Tibial nerve (tissue), 4 donors: ENCODE measurements at regions not wholly inside any gene's neighbourhood (a gene's known extent, or its start where the extent isn't known, plus 50 kb on each side); places are given as distances from the start of the nearest gene placed in this dataset.

Source experiments
- DNase-seq, 2 donors: peaks; one replicate each; pipeline ENCODE4 v3.0.0-alpha.2; 2019; ENCODE audit warnings: low spot score in 2 of 2
- H3K27ac ChIP-seq, 4 donors: fragments of 200-600 bp; sonication (generic) in 3 of 4; one replicate each; pipeline ENCODE4 v1.5.1; 2017 to 2019; ENCODE audit warnings: mild to moderate bottlenecking in 1 of 4
- H3K27me3 ChIP-seq, 2 donors: fragments of 200-600 bp; sonication (generic) in 1 of 2; one replicate each; pipeline versions ENCODE4 v1.5.1 to v1.6.0; 2017 to 2019
- H3K36me3 ChIP-seq, 3 donors: fragments of 200-600 bp; sonication (generic); one replicate each; pipeline ENCODE4 v1.5.1; 2018 to 2019
- H3K4me1 ChIP-seq, 4 donors: fragments of 200-600 bp; sonication (generic) in 3 of 4; one replicate each; pipeline ENCODE4 v1.5.1; 2017 to 2019
- H3K4me3 ChIP-seq, 4 donors: fragments of 200-600 bp; sonication (generic) in 3 of 4; one replicate each; pipeline ENCODE4 v1.5.1; 2017 to 2019; ENCODE audit warnings: mild to moderate bottlenecking in 1 of 4, moderate library complexity in 1 of 4
- H3K9me3 ChIP-seq, 4 donors: fragments of 200-600 bp; sonication (generic) in 3 of 4; one replicate each; pipeline ENCODE4 v1.5.1; 2017 to 2019
- EP300 ChIP-seq, 2 donors: sonication (generic); formaldehyde crosslinking; IDR thresholded peaks; one replicate each; pipeline ENCODE4 v1.6.1; 2017; ENCODE audit warnings: antibody characterized with exemption in 2 of 2, mild to moderate bottlenecking in 1 of 2
- POLR2A ChIP-seq, 2 donors: fragments of 450-650 bp; IDR thresholded peaks; one replicate each; pipeline ENCODE4 v1.6.1; 2017; ENCODE audit warnings: antibody characterized with exemption in 2 of 2, mild to moderate bottlenecking in 2 of 2, moderate library complexity in 2 of 2
- WGBS, 2 donors: methylation state at CpG; one replicate each; pipeline ENCODE4 v1.1.5; 2018; 5-methylcytosine and 5-hydroxymethylcytosine counted together
- TF ChIP-seq, protein P1 (sequence below), 5 experiments: fragments of 200-600 bp in 3 of 5; fragments of 450-650 bp in 2 of 5; sonication (generic) in 3 of 5; IDR thresholded peaks; one replicate each; pipeline ENCODE4 v1.5.1; 2016 to 2019; ENCODE audit warnings: antibody characterized with exemption in 5 of 5, mild to moderate bottlenecking in 3 of 5, moderate library complexity in 2 of 5

DNA sequence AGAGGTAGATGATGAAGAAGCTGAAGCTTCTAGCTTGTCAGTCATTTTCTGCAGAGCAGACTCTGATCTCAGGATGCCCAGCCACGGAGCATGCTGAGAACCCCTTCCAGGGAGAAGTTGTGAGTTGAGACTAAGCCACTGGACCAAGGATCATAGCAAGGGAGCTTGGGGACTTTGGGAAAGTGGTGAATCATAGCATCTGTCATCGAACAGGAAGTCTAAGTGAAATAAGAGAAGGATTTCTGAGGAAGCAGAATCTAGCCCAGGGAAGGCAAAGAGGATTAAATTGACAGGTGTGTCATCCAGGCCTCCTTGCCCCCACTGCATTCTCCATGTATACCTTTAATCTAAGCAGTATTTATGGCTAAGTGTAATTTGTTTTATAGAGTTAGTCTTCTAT, 71.8 kb upstream of the TMEM108 start:
- Histone ChIP-seq H3K9me3 (no peaks in the 10 kb centered on the region), H3K36me3 (no peaks in the 10 kb centered on the region), H3K4me1 (no peaks in the 10 kb centered on the region), H3K4me3 (no peak overlapping the region), H3K27ac (no peak overlapping the region), H3K27me3 (no peaks in the 10 kb centered on the region)
- DNase-seq = no peak
- WGBS, 2 donors = 62 to 70% methylated on average over 2 of the region's 2 CpGs
- TF ChIP-seq POLR2A (IDR thresholded peaks at IDR 0.05) (no peak), EP300 (IDR thresholded peaks at IDR 0.05) (no peak)
- TF ChIP-seq, protein P1, sequence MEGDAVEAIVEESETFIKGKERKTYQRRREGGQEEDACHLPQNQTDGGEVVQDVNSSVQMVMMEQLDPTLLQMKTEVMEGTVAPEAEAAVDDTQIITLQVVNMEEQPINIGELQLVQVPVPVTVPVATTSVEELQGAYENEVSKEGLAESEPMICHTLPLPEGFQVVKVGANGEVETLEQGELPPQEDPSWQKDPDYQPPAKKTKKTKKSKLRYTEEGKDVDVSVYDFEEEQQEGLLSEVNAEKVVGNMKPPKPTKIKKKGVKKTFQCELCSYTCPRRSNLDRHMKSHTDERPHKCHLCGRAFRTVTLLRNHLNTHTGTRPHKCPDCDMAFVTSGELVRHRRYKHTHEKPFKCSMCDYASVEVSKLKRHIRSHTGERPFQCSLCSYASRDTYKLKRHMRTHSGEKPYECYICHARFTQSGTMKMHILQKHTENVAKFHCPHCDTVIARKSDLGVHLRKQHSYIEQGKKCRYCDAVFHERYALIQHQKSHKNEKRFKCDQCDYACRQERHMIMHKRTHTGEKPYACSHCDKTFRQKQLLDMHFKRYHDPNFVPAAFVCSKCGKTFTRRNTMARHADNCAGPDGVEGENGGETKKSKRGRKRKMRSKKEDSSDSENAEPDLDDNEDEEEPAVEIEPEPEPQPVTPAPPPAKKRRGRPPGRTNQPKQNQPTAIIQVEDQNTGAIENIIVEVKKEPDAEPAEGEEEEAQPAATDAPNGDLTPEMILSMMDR (IDR thresholded peaks at IDR 0.05) = no peak

DNA sequence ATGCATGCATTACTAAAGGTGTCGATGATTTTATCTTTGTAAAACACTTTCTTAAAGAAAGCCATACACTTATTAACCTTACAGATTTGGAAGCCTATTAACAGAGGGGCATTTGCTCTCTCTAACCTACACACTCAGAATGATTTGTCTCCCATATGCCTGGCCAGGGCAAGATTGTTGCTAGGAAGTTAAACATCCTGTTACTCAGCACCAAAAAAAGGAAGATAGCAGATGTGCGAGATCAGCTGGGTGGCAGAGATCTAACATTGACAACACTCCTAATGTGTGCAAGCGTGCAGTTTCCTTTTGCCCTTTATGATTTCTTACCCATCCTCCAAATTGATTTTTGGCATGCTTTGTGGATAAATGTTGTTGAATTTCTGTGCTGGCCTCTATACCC, 73.9 kb upstream of the TMEM108 start:
- DNase-seq = no peak
- 63 to 67% methylated on average over 3 of the region's 3 CpGs for WGBS, 2 donors
- H3K36me3 ChIP-seq = no peaks in the 10 kb centered on the region

DNA sequence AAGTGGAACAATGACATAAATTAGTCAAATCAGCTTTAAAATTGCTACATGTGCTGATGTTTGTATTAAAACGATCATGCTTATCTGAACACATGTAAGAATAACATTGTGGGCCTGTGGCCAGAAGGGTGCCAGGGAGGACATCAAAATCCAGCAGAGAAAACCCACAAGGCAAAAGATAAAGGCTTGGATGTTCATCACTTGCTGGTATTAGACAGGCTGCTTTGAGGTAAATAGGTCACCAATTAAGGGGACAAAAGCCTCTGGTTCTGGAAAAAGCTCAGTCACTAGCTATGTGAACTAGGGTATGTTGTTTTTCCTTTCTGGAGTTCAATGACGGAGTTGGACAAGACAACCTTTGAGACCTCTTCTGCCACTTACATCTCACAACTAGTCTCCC, 74.4 kb upstream of the TMEM108 start:
- no peaks in the 10 kb centered on the region for H3K36me3 ChIP-seq
- no peaks in the 10 kb centered on the region for H3K9me3 ChIP-seq
- TF ChIP-seq, protein P1 (IDR thresholded peaks at IDR 0.05) = no peak
- no peak for TF ChIP-seq POLR2A (IDR thresholded peaks at IDR 0.05)
- TF ChIP-seq EP300 (IDR thresholded peaks at IDR 0.05) = no peak
- DNase-seq = no peak
- H3K27ac ChIP-seq = no peak overlapping the region
- H3K27me3 ChIP-seq = no peaks in the 10 kb centered on the region
- H3K4me3 ChIP-seq = no peak overlapping the region
- 28 to 31% methylated on average over 2 of the region's 2 CpGs for WGBS, 2 donors
- no peaks in the 10 kb centered on the region for H3K4me1 ChIP-seq

More for the DNA sequence above, 73.9 kb upstream of the TMEM108 start:
- Histone ChIP-seq H3K9me3 (no peaks in the 10 kb centered on the region), H3K27ac (no peak overlapping the region), H3K4me3 (no peak overlapping the region), H3K27me3 (no peaks in the 10 kb centered on the region), H3K4me1 (no peaks in the 10 kb centered on the region)
- TF ChIP-seq EP300 (IDR thresholded peaks at IDR 0.05) = no peak
- TF ChIP-seq POLR2A (IDR thresholded peaks at IDR 0.05) = no peak
- TF ChIP-seq, protein P1 (IDR thresholded peaks at IDR 0.05) = no peak

DNA sequence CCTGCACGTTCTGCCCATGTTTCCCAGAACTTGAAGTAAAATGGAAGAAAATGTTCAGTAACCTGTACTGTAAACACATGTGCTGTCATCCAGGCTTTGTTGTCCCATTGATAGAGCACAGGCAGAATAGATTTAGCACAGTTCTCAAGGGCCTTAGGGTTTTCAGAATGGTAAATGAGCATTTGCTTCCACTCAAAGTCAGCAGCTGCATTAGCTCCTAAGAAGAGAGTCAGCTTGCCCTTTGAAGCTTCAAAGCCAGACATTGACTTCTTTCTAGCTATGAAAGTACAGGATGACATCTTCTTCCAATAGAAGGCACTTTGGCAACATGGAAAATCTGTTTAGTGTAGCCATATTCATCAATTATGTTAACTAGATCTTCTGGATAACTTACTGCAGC, 76.2 kb upstream of the TMEM108 start:
- Histone ChIP-seq H3K4me1 (no peaks in the 10 kb centered on the region), H3K27me3 (no peaks in the 10 kb centered on the region), H3K4me3 (no peak overlapping the region), H3K36me3 (no peaks in the 10 kb centered on the region), H3K27ac (no peak overlapping the region), H3K9me3 (no peaks in the 10 kb centered on the region)
- WGBS, 2 donors = 94 to 95% methylated on average over 1 of the region's 1 CpG
- no peak for DNase-seq
- TF ChIP-seq, protein P1 (IDR thresholded peaks at IDR 0.05) = no peak
- TF ChIP-seq POLR2A (IDR thresholded peaks at IDR 0.05) (no peak), EP300 (IDR thresholded peaks at IDR 0.05) (no peak)

DNA sequence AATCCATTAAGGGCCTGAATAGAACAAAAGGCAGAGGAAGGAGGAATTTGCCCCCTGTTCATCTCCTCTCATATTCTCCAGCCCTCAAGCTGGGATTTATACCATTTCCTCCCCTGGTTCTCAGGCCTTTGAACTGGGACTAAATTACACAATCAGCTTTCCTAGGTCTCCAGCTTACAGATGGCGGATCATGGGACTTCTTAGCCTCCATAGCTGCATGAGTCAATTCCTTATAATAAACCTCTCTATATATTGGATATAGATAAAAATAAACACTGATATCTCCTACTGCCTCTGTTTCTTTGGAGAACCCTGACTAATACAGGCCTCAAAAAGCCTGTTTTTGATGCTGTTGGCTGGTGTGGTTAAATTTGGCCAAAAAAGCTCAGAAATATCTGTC, 84.5 kb upstream of the TMEM108 start:
- no peak overlapping the region for H3K4me3 ChIP-seq
- no peak for DNase-seq
- WGBS, 2 donors = 72% methylated on average over 1 of the region's 1 CpG
- no peaks in the 10 kb centered on the region for H3K27me3 ChIP-seq
- H3K9me3 ChIP-seq = no peaks in the 10 kb centered on the region
- H3K36me3 ChIP-seq = no peaks in the 10 kb centered on the region
- no peaks in the 10 kb centered on the region for H3K4me1 ChIP-seq
- TF ChIP-seq, protein P1 (IDR thresholded peaks at IDR 0.05) = no peak
- TF ChIP-seq POLR2A (IDR thresholded peaks at IDR 0.05) = no peak
- TF ChIP-seq EP300 (IDR thresholded peaks at IDR 0.05) = no peak
- H3K27ac ChIP-seq = no peak overlapping the region
